ACC112 (cell line): ENCODE measurements at regions not wholly inside any gene's neighbourhood (a gene's known extent, or its start where the extent isn't known, plus 50 kb on each side); places are given as distances from the start of the nearest gene placed in this dataset.

ENCODE experiments used
- H2AFZ ChIP-seq: fragments of 200-600 bp; sonication (generic); one replicate; pipeline ENCODE4 v1.6.0; 2017; ENCODE audit warnings: antibody characterized with exemption, low read length; ENCODE audit not compliant: unreplicated experiment
- H3K27ac ChIP-seq: fragments of 200-600 bp; sonication (generic); 2 replicates; pipeline ENCODE4 v1.5.1; 2014; ENCODE audit warnings: low read depth, mild to moderate bottlenecking, antibody characterized with exemption, low read length, moderate library complexity
- H3K27me3 ChIP-seq: fragments of 200-600 bp; sonication (generic); 2 replicates; pipeline ENCODE4 v1.6.1; 2014; ENCODE audit warnings: mild to moderate bottlenecking, antibody characterized with exemption, low read length, moderate library complexity, mixed read lengths; ENCODE audit not compliant: insufficient read depth
- H3K36me3 ChIP-seq: fragments of 200-600 bp; sonication (generic); 2 replicates; pipeline ENCODE4 v1.6.1; 2016; ENCODE audit warnings: mild to moderate bottlenecking, antibody characterized with exemption, low read length, moderate library complexity, mixed read lengths; ENCODE audit not compliant: insufficient read depth
- H3K4me1 ChIP-seq: fragments of 200-600 bp; sonication (generic); one replicate; pipeline ENCODE4 v1.6.1; 2016; ENCODE audit warnings: low read length, mixed read lengths; ENCODE audit not compliant: insufficient read depth, unreplicated experiment, control insufficient read depth
- H3K4me3 ChIP-seq: fragments of 200-600 bp; sonication (generic); 2 replicates; pipeline ENCODE4 v1.5.1; 2014; ENCODE audit warnings: mild to moderate bottlenecking, low read depth, low read length
- H3K79me2 ChIP-seq: fragments of 200-600 bp; sonication (generic); one replicate; pipeline ENCODE4 v1.6.0; 2016; ENCODE audit warnings: low read length; ENCODE audit not compliant: control insufficient read depth, unreplicated experiment, insufficient read depth

DNA sequence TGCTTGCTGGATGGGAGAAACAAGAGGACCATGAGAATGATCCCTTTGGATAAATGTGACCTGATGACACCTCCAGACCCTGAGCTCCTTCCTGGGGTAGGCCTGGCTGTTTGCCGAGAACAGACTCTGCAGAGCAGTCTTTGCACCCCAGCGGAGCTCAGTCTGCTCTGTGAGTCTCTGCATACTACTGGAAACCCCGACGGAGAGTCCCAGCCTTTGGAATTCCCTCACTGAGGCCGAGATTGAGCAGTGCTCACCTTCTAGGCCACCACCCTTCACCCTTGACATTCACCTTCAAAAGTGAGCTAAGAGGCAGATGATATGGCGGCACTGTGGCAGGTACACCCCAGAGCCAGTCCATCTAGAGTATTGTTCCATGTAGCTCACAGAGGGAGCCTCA, 172.2 kb upstream of the CDH13 start:
- H3K4me3 ChIP-seq: no peak overlapping the region
- H3K27me3 ChIP-seq: no peaks in the 10 kb centered on the region
- H3K4me1 ChIP-seq: no peaks in the 10 kb centered on the region
- no peak overlapping the region for H3K27ac ChIP-seq
- H2AFZ ChIP-seq: no peak overlapping the region
- no peaks in the 10 kb centered on the region for H3K36me3 ChIP-seq
- no peaks in the 10 kb centered on the region for H3K79me2 ChIP-seq

DNA sequence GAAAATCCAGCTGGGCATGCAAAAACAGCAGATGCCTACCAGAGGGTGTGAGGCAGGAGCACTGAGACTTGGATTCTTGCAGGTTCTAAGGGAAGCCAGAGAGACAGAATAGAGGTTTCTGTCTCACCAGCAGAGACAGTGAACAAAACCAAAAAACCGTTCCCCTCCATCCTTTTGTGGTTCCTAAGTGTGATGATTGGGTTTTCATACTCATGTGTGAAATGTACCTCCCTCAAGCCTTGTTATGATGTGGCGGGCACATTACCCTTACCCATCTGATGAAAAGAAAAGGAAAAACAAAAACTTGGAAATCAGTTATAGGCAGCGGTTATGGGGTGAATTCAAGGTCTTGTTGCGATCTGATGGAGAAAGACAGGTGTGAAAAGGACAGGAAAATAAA, 172.6 kb upstream of the CDH13 start:
- Histone ChIP-seq H3K27me3 (no peaks in the 10 kb centered on the region), H3K27ac (no peak overlapping the region), H3K4me1 (no peaks in the 10 kb centered on the region), H3K36me3 (no peaks in the 10 kb centered on the region), H3K4me3 (no peak overlapping the region), H3K79me2 (no peaks in the 10 kb centered on the region), H2AFZ (no peak overlapping the region)

DNA sequence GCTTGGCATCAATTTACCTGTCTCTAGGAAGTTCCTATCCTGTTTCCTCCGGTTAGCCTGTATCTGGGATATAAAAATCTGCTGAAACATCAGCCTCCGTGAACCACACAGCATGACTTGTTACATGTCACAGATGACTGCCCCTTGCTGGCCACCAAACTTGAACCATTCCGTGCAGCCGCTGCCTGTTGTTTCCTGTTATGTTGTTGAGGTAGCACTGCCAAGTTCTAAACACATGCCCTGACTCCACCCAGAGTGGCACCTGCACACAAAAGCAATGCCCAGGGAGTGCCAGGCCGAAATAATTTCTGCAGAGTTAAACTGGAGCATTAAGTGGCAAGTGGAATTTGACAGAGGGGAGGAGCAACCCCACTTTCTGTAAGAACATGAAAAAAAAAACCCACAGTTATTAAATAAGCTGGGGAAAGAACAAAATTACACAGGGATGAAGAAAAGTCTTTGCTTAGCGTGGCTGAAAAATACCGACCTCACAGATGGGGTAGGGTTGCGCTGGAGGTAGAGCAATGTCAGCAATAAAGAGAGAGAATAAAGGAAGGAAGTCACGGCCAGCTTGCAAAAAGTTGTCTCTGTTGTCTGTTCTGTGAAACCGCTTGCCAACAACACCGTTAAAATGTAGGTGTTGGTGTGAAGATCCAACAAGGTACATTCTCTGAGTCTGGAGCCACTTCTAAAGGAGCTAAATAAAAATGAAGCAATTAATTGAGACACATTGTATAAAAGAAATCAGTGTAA, 174.6 kb upstream of the CDH13 start:
- Histone ChIP-seq H3K36me3 (no peaks in the 10 kb centered on the region), H2AFZ (no peak overlapping the region), H3K4me1 (no peaks in the 10 kb centered on the region), H3K27me3 (no peaks in the 10 kb centered on the region), H3K4me3 (no peak overlapping the region), H3K79me2 (no peaks in the 10 kb centered on the region), H3K27ac (no peak overlapping the region)

DNA sequence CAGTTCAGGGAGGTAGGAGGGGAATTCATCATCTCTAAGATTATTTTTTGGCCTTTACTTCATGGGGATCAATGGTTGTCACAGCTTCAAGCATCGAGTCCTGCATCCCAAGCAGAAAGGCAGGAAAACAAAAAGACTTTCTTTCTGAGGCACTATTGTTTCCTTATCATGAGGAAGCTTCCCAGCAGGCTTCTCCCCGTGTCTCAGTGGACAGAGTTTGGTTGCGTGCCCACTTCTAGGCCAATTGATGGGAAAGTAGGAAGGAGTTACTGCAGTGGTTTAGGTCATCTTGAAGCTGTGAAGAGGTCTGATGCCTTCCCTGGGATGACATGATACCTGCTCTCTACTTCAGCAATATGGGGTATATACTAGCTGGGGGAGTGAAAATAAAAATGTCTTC, 175.3 kb upstream of the CDH13 start:
- Histone ChIP-seq H3K4me3 (no peak overlapping the region), H3K27me3 (no peaks in the 10 kb centered on the region), H3K36me3 (no peaks in the 10 kb centered on the region), H3K79me2 (no peaks in the 10 kb centered on the region), H3K4me1 (no peaks in the 10 kb centered on the region), H2AFZ (no peak overlapping the region), H3K27ac (no peak overlapping the region)

DNA sequence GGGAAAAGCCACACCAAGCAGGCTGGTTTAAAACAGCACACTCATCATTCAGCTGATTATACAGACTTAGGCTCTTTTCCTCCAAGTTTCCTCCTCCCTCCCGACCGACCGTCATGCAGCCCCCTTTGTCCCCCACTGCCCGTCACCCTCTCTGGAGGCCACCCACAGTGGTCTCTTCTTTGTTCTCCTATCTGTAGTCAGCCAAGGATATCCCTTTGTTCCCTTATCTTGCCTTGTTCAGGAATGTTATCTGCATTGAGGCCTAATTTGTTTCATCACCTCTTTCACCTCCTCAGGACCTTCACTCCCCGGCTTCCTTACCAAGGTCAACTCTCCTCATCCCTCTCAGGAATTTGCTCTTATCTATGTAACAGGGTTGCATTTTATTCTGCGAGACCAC, 186.4 kb upstream of the CDH13 start:
- no peak overlapping the region for H3K27ac ChIP-seq
- no peaks in the 10 kb centered on the region for H3K4me1 ChIP-seq
- no peak overlapping the region for H3K4me3 ChIP-seq
- no peaks in the 10 kb centered on the region for H3K27me3 ChIP-seq
- H3K36me3 ChIP-seq: no peaks in the 10 kb centered on the region
- no peak overlapping the region for H2AFZ ChIP-seq
- no peaks in the 10 kb centered on the region for H3K79me2 ChIP-seq

DNA sequence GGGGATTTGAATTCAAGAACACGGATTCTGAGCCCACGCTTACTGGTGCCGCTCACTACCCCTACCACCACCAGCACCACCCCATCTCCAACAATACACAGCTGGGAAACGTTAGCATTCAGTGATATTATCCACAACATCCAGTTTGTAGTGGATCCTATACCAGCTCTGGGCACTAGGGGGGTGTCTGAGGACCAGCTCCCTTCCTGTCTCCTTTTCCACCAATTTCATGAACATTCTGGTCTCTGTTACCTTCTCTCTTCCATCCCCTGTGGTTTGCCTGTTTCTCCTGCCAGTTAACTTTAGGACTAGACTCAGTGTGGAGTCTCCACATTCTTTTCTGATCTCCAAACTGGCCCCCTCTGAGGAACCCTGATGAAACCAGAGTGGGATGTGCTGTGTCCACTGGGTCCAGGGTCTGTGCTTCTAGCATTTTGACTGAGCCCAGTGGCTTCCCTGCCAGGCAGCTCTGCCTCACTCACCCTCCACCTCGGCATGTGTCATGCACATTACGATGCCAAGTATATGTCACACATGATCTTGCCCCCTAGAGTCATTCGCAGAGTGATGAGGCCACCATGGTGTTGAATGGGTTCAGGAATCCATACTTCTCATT, 187.0 kb upstream of the CDH13 start:
- Histone ChIP-seq H3K36me3 (no peaks in the 10 kb centered on the region), H3K27me3 (no peaks in the 10 kb centered on the region), H3K27ac (no peak overlapping the region), H3K4me1 (no peaks in the 10 kb centered on the region), H3K4me3 (no peak overlapping the region), H3K79me2 (no peaks in the 10 kb centered on the region), H2AFZ (no peak overlapping the region)

DNA sequence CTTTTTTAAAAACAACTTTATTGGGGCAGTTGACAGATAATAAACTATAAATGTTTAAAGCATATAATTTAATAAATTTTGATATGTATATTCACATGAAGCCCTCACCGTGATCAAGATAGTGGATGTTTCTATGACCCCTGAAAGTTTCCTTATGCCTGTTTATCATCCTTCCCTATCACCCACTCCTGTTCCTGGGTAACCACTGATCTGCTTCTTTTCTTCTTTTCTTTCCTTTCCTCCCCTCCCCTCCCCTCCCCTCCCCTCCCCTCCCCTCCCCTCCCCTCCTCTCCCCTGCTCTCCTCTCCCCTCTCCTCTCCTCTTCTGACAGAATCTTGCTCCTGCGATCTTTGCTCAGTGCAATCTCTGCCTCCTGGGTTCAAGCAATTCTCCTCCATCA, 193.7 kb upstream of the CDH13 start:
- Histone ChIP-seq H3K4me1 (no peaks in the 10 kb centered on the region), H3K27me3 (no peaks in the 10 kb centered on the region; the same call in 1 of the 2 replicates), H2AFZ (no peak overlapping the region), H3K27ac (no peak overlapping the region), H3K79me2 (no peaks in the 10 kb centered on the region), H3K4me3 (no peak overlapping the region), H3K36me3 (no peaks in the 10 kb centered on the region)

DNA sequence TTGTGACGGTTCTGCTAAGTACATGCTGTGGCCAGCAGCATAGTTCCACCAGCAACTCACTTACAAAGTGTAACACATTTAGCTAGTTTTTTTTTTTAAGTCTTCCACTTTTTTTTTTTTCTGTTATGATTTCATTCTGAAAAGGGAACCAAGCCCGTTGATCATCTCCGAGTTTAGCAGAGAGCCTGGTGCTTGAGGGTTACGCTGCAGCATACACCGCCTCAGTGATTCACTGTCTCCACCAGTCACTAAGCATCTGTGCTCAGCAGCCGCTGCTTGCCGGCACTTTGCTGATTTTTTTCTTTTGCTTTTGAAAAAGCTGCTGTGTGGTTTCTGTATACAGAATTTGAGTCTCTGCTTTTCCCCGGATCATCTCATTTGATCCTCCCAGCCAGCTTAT, 194.5 kb upstream of the CDH13 start:
- Histone ChIP-seq H2AFZ (no peak overlapping the region), H3K27ac (no peak overlapping the region), H3K4me1 (no peaks in the 10 kb centered on the region), H3K79me2 (no peaks in the 10 kb centered on the region), H3K4me3 (no peak overlapping the region), H3K36me3 (no peaks in the 10 kb centered on the region), H3K27me3 (no peaks in the 10 kb centered on the region; the same call in 1 of the 2 replicates)

DNA sequence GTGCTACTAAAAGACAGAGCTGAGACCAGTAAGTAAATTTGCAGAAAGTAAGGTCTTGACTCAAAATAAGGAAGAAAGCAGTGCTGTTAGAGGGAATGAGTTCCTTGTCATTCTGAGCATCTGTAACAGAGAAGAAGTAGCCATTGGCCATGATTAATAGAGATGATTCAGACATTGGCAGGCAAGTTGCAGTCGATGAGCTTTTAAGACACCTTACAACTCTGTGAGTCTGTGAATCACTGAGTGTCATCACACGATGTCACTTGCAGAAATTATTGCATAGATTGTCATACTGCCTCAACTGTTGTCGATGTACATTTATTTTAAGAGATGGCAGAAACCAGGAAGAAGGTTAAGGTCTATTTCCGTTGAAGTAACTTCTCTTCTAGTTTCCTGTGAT, 201.1 kb upstream of the CDH13 start:
- H3K27ac ChIP-seq: no peak overlapping the region
- no peaks in the 10 kb centered on the region; the same call in 1 of the 2 replicates for H3K27me3 ChIP-seq
- H3K4me3 ChIP-seq: no peak overlapping the region
- H3K79me2 ChIP-seq: no peaks in the 10 kb centered on the region
- no peak overlapping the region for H2AFZ ChIP-seq
- H3K4me1 ChIP-seq: no peaks in the 10 kb centered on the region
- no peaks in the 10 kb centered on the region for H3K36me3 ChIP-seq

DNA sequence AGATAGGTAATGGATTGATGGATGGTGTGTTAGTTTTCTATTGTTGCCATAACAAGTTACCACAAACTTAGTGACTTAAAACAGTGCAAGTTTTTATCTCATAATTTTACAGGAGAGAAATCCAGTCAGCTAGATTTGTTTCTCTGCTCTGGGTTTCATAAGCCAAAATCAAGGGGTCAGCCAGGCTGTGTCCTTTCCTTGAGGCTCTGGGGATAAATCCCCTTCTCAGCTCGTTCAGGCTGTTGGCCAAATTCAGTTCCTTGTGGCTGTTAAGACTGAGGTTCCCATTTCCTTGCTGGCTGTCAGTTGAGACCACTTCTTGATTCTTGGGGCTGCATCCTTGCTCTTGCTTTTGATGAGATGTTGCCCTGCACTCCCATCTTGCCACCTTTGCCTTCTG, 204.9 kb upstream of the CDH13 start:
- H3K79me2 ChIP-seq: no peaks in the 10 kb centered on the region
- no peaks in the 10 kb centered on the region for H3K27me3 ChIP-seq
- H3K4me1 ChIP-seq: no peaks in the 10 kb centered on the region
- no peak overlapping the region for H2AFZ ChIP-seq
- no peak overlapping the region for H3K27ac ChIP-seq
- no peaks in the 10 kb centered on the region for H3K36me3 ChIP-seq
- no peak overlapping the region for H3K4me3 ChIP-seq

DNA sequence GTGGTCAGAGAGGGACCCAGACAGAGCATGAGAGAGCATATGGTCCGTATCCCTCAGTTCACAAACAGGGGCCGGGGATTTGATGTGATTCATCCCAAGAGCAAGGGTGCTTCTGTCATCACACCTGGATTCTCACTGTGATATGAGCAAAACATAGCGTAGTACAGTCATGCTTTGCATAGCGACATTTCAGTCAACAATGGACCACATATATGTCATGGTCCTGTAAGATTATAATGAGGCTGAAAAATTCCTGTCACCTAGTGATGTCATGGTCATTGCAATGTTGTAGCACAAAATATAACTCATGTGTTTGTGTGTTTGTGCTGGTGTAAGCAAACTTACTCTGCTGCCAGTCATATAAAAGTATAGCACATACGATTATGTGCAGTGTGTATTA, 207.4 kb upstream of the CDH13 start:
- no peak overlapping the region for H2AFZ ChIP-seq
- no peak overlapping the region for H3K27ac ChIP-seq

More for the DNA sequence above, 207.4 kb upstream of the CDH13 start:
- Histone ChIP-seq H3K36me3 (no peaks in the 10 kb centered on the region), H3K4me1 (no peaks in the 10 kb centered on the region), H3K27me3 (no peaks in the 10 kb centered on the region), H3K79me2 (no peaks in the 10 kb centered on the region), H3K4me3 (no peak overlapping the region)
